B cell (primary cell): ENCODE measurements at regions not wholly inside any gene's neighbourhood (a gene's known extent, or its start where the extent isn't known, plus 50 kb on each side); places are given as distances from the start of the nearest gene placed in this dataset.
"Not testable (repeated sequence)": the region's sequence is repeated elsewhere in the genome, so short reads cannot be mapped to it uniquely, and the experiment has no call there.

Experiments used
- ATAC-seq: fragments of 200-7000 bp; cut with Tn5 transposase; one replicate; pipeline ENCODE4 v1.10.0; 2021; ENCODE audit warnings: low read depth, mild to moderate bottlenecking, moderate number of reproducible peaks, moderate library complexity
- CTCF ChIA-PET: fragments of 350-600 bp; sonication (Branson Sonifier 250); formaldehyde crosslinking; loops from one replicate; lab custom pipeline; 2021; ENCODE audit warnings: antibody characterized with exemption, inconsistent platforms; lab: Charles Lee
- POLR2A ChIA-PET: fragments of 350-600 bp; sonication (Branson Sonifier 250); formaldehyde crosslinking; loops from one replicate; lab custom pipeline; 2021; ENCODE audit warnings: antibody characterized with exemption; lab: Charles Lee
- DNase-seq: peaks from one replicate; pipeline ENCODE4 v3.0.0; 2013
- H2AFZ ChIP-seq: 2 replicates; pipeline ENCODE4 v1.6.1; 2012; ENCODE audit warnings: mild to moderate bottlenecking, low read depth, low read length; ENCODE audit not compliant: insufficient read depth, poor library complexity, severe bottlenecking
- H3K27ac ChIP-seq, 2 donors: 1 replicate in 1 of 2; 2 replicates in 1 of 2; pipeline ENCODE4 v1.5.1; 2012 to 2013; ENCODE audit warnings: low read length in 2 of 2, mild to moderate bottlenecking in 2 of 2, moderate library complexity in 1 of 2
- H3K27me3 ChIP-seq, 4 experiments: fragments of 200-600 bp in 1 of 4; sonication (generic) in 1 of 4; replicated peaks in 1 of 4; 1 replicate in 2 of 4; 2 replicates in 2 of 4; pipeline versions ENCODE4 v1.6.1 to v1.7.0; 2013 to 2016; ENCODE audit warnings: low read length in 3 of 4, mild to moderate bottlenecking in 2 of 4, mixed read lengths in 1 of 4, moderate library complexity in 1 of 4; ENCODE audit not compliant: insufficient read depth in 4 of 4, control insufficient read depth in 3 of 4; ENCODE audit errors: control extremely low read depth in 1 of 4
- H3K36me3 ChIP-seq, 2 experiments: replicated peaks in 1 of 2; 1 replicate in 1 of 2; 2 replicates in 1 of 2; pipeline versions ENCODE4 v1.6.1 to v1.7.1; 2013; ENCODE audit warnings: low read length in 1 of 2; ENCODE audit not compliant: insufficient read depth in 2 of 2, control insufficient read depth in 1 of 2; ENCODE audit errors: control extremely low read depth in 1 of 2, extremely low read depth in 1 of 2
- H3K4me1 ChIP-seq, 2 donors: fragments of 200-600 bp in 1 of 2; sonication (generic) in 1 of 2; 1 replicate in 1 of 2; 2 replicates in 1 of 2; pipeline versions ENCODE4 v1.5.1 to v1.6.1; 2013 to 2017; ENCODE audit warnings: low read length in 2 of 2; ENCODE audit not compliant: control insufficient read depth in 2 of 2, insufficient read depth in 2 of 2
- H3K4me2 ChIP-seq: replicated peaks from 2 replicates; pipeline ENCODE3; 2012; ENCODE audit warnings: mild to moderate bottlenecking, low read depth, low read length; ENCODE audit not compliant: poor library complexity, severe bottlenecking
- H3K4me3 ChIP-seq, 5 experiments: fragments of 200-600 bp in 1 of 5; sonication (generic) in 1 of 5; 1 replicate in 3 of 5; 2 replicates in 2 of 5; pipeline versions ENCODE4 v1.5.1 to v1.7.0; 2011 to 2016; ENCODE audit warnings: low read length in 4 of 5, mild to moderate bottlenecking in 4 of 5, low read depth in 2 of 5, control low read depth in 1 of 5, moderate library complexity in 1 of 5; ENCODE audit not compliant: insufficient read depth in 1 of 5; ENCODE audit errors: control extremely low read depth in 1 of 5, extremely low read depth in 1 of 5
- H3K79me2 ChIP-seq: fragments of 200-600 bp; sonication (generic); one replicate; pipeline ENCODE4 v1.6.0; 2016; ENCODE audit warnings: low read length; ENCODE audit not compliant: control insufficient read depth, insufficient read depth
- H3K9ac ChIP-seq: fragments of 200-600 bp; sonication (generic); 2 replicates; pipeline ENCODE4 v1.6.1; 2017; ENCODE audit warnings: mild to moderate bottlenecking, low read length, moderate library complexity
- H3K9me3 ChIP-seq, 3 donors: one replicate each; pipeline versions ENCODE4 v1.6.1 to v1.7.1; 2013; ENCODE audit warnings: low read length in 2 of 3; ENCODE audit not compliant: control insufficient read depth in 2 of 3, insufficient read depth in 1 of 3; ENCODE audit errors: control extremely low read depth in 1 of 3
- H4K20me1 ChIP-seq: 2 replicates; pipeline ENCODE4 v1.6.0; 2012; ENCODE audit warnings: mild to moderate bottlenecking, low read length; ENCODE audit not compliant: insufficient read depth, control insufficient read depth, poor library complexity, severe bottlenecking
- H3K27ac Mint-ChIP-seq: one replicate; pipeline ENCODE4 v1.8.0; 2021; ENCODE audit warnings: mixed read lengths
- H3K27me3 Mint-ChIP-seq: one replicate; pipeline ENCODE4 v1.8.0; 2021; ENCODE audit warnings: mixed read lengths
- H3K4me1 Mint-ChIP-seq: one replicate; pipeline ENCODE4 v1.8.0; 2021; ENCODE audit warnings: mixed read lengths
- H3K4me3 Mint-ChIP-seq: one replicate; pipeline ENCODE4 v1.8.0; 2021; ENCODE audit warnings: mixed read lengths
- H3K9me3 Mint-ChIP-seq: one replicate; pipeline ENCODE4 v1.8.0; 2022; ENCODE audit warnings: mixed read lengths; ENCODE audit not compliant: insufficient read depth
- CTCF ChIP-seq: fragments of 200-600 bp; IDR thresholded peaks from one replicate; pipeline ENCODE4 v1.8.0; 2022; ENCODE audit warnings: antibody characterized with exemption, mild to moderate bottlenecking
- EZH2 ChIP-seq: IDR thresholded peaks from 2 replicates; pipeline ENCODE4 v1.6.1; 2012; ENCODE audit warnings: borderline replicate concordance, low read depth, mild to moderate bottlenecking, moderate library complexity, low read length; ENCODE audit not compliant: insufficient read depth, poor library complexity, severe bottlenecking
- WGBS: methylation state at CpG from one replicate; pipeline ENCODE4 v1.1.5; 2013; ENCODE audit warnings: missing lambda C conversion rate; ENCODE audit not compliant: insufficient coverage; 5-methylcytosine and 5-hydroxymethylcytosine counted together
- intact Hi-C: fragments of 100-400 bp; cut with micrococcal nuclease; formaldehyde crosslinking; loops from one replicate; pipeline ENCODE4 v1.10.0; 2022

GRCh38 chr4:33974270-33974669 is 2270.0 kb downstream of the ARAP2 start:
- POLR2A ChIA-PET = no interaction called here

GRCh38 chr4:33975995-33976394 is 2268.3 kb downstream of the ARAP2 start:
- Mint-ChIP-seq H3K4me3 (no peak overlapping the region), H3K9me3 (peaks cover 5% of the 10 kb centered on the region), H3K27me3 (no peaks in the 10 kb centered on the region), H3K27ac (no peak overlapping the region), H3K4me1 (no peaks in the 10 kb centered on the region)
- Histone ChIP-seq H2AFZ (no peak overlapping the region), H3K36me3 (no peaks in the 10 kb centered on the region), H3K27me3 (no peaks in the 10 kb centered on the region), H3K4me3 (no peak overlapping the region), H3K9me3 (no peaks in the 10 kb centered on the region), H3K27ac (no peak overlapping the region), H3K4me1 (no peaks in the 10 kb centered on the region), H3K79me2 (no peaks in the 10 kb centered on the region), H3K4me2 (no peak overlapping the region), H3K9ac (no peak overlapping the region), H4K20me1 (no peaks in the 10 kb centered on the region)
- ATAC-seq (no peak), DNase-seq (no peak)
- intact Hi-C loops = no loop called here
- CTCF ChIA-PET = no interaction called here
- POLR2A ChIA-PET = no interaction called here
- TF ChIP-seq CTCF (no peak), EZH2 (no peak)

More at GRCh38 chr4:33974270-33974669, 2270.0 kb downstream of the ARAP2 start:
- no peak overlapping the region for H3K4me3 Mint-ChIP-seq
- H3K9me3 Mint-ChIP-seq = peaks cover 2% of the 10 kb centered on the region
- no peaks in the 10 kb centered on the region for H3K4me1 ChIP-seq
- no peaks in the 10 kb centered on the region for H3K79me2 ChIP-seq
- TF ChIP-seq CTCF = no peak
- TF ChIP-seq EZH2 = no peak
- H2AFZ ChIP-seq = no peak overlapping the region
- no peak overlapping the region for H3K27ac ChIP-seq
- no peaks in the 10 kb centered on the region for H4K20me1 ChIP-seq
- intact Hi-C loops = no loop called here
- DNase-seq (no peak), ATAC-seq (no peak)
- H3K27me3 ChIP-seq = no peaks in the 10 kb centered on the region
- no peak overlapping the region for H3K9ac ChIP-seq
- no peaks in the 10 kb centered on the region for H3K36me3 ChIP-seq
- H3K27me3 Mint-ChIP-seq = no peaks in the 10 kb centered on the region
- H3K27ac Mint-ChIP-seq = no peak overlapping the region
- H3K4me3 ChIP-seq = no peak overlapping the region
- CTCF ChIA-PET = no interaction called here
- H3K4me1 Mint-ChIP-seq = no peaks in the 10 kb centered on the region
- no peak overlapping the region for H3K4me2 ChIP-seq
- no peaks in the 10 kb centered on the region for H3K9me3 ChIP-seq

GRCh38 chr4:33979781-33980180 is 2264.5 kb downstream of the ARAP2 start:
- ATAC-seq, CTCF ChIA-PET, H3K4me3 ChIP-seq, H3K4me1 ChIP-seq, H2AFZ ChIP-seq, H3K27me3 Mint-ChIP-seq, H3K27ac ChIP-seq, H4K20me1 ChIP-seq, POLR2A ChIA-PET, H3K27ac Mint-ChIP-seq, H3K36me3 ChIP-seq, H3K4me2 ChIP-seq, H3K9me3 Mint-ChIP-seq, H3K79me2 ChIP-seq, H3K9ac ChIP-seq, H3K4me3 Mint-ChIP-seq, H3K27me3 ChIP-seq, H3K9me3 ChIP-seq, intact Hi-C loops, H3K4me1 Mint-ChIP-seq, DNase-seq: not testable (repeated sequence)
- WGBS = 60% methylated on average over 1 of the region's 4 CpGs
